ENCODE measurements at regions not wholly inside any gene's neighbourhood (a gene's known extent, or its start where the extent isn't known, plus 50 kb on each side); places are given as distances from the start of the nearest gene placed in this dataset.

GRCh38 chr12:127065595-127065994 is 1201.4 kb upstream of the TMEM132C start:
- Mint-ChIP-seq H3K36me3 (no peaks in the 10 kb centered on the region), H3K4me3 (no peak overlapping the region), H3K4me1 (no peaks in the 10 kb centered on the region), H3K9me3 (no peaks in the 10 kb centered on the region), H3K27me3 (ENCODE audit: low read depth) (no peaks in the 10 kb centered on the region), H3K27ac (no peak overlapping the region)
- no peak for TF ChIP-seq CTCF (IDR thresholded peaks at IDR 0.05; ENCODE audit: unreplicated experiment)
- DNase-seq (ENCODE audit: low spot score in 2 of 2, unreplicated experiment in 2 of 2), result no peak

- Mint-ChIP-seq H3K36me3 (no peaks in the 10 kb centered on the region), H3K27me3 (ENCODE audit: low read depth) (peaks cover 11% of the 10 kb centered on the region), H3K27ac (no peak overlapping the region), H3K9me3 (no peaks in the 10 kb centered on the region), H3K4me1 (no peaks in the 10 kb centered on the region), H3K4me3 (no peak overlapping the region)
- no peak for DNase-seq (ENCODE audit: low spot score in 2 of 2, unreplicated experiment in 2 of 2)
- TF ChIP-seq CTCF (IDR thresholded peaks at IDR 0.05; ENCODE audit: unreplicated experiment), result no peak
Observed at GRCh38 chr12:127070515-127071157, 1196.3 kb upstream of the TMEM132C start.

- no peaks in the 10 kb centered on the region for H3K36me3 Mint-ChIP-seq
- no peaks in the 10 kb centered on the region for H3K9me3 Mint-ChIP-seq
- TF ChIP-seq CTCF (IDR thresholded peaks at IDR 0.05; ENCODE audit: unreplicated experiment), result no peak
- no peaks in the 10 kb centered on the region for H3K4me1 Mint-ChIP-seq
- DNase-seq (ENCODE audit: low spot score in 2 of 2, unreplicated experiment in 2 of 2), result no peak
- no peak overlapping the region for H3K4me3 Mint-ChIP-seq
- peaks cover 23% of the 10 kb centered on the region for H3K27me3 Mint-ChIP-seq (ENCODE audit: low read depth)
- no peak overlapping the region for H3K27ac Mint-ChIP-seq
Observed at GRCh38 chr12:127074161-127074560, 1192.8 kb upstream of the TMEM132C start.

GRCh38 chr12:127075981-127076380 is 1191.0 kb upstream of the TMEM132C start:
- TF ChIP-seq CTCF (IDR thresholded peaks at IDR 0.05; ENCODE audit: unreplicated experiment), result no peak
- Mint-ChIP-seq H3K9me3 (no peaks in the 10 kb centered on the region), H3K4me3 (no peak overlapping the region), H3K36me3 (no peaks in the 10 kb centered on the region), H3K27me3 (ENCODE audit: low read depth) (peaks cover 23% of the 10 kb centered on the region), H3K27ac (no peak overlapping the region), H3K4me1 (no peaks in the 10 kb centered on the region)
- no peak for DNase-seq (ENCODE audit: low spot score in 2 of 2, unreplicated experiment in 2 of 2)

- Mint-ChIP-seq H3K27me3 (ENCODE audit: low read depth) (peaks cover 20% of the 10 kb centered on the region), H3K4me3 (no peak overlapping the region), H3K36me3 (no peaks in the 10 kb centered on the region), H3K9me3 (peaks cover 4% of the 10 kb centered on the region), H3K4me1 (no peaks in the 10 kb centered on the region), H3K27ac (no peak overlapping the region)
- TF ChIP-seq CTCF (IDR thresholded peaks at IDR 0.05; ENCODE audit: unreplicated experiment), result no peak
- no peak for DNase-seq (ENCODE audit: low spot score in 2 of 2, unreplicated experiment in 2 of 2)
Observed at GRCh38 chr12:127077262-127078045, 1189.5 kb upstream of the TMEM132C start.

Data from mesothelial cell of epicardium (in vitro differentiated cells).